ENCODE measurements at regions not wholly inside any gene's neighbourhood (a gene's known extent, or its start where the extent isn't known, plus 50 kb on each side); places are given as distances from the start of the nearest gene placed in this dataset.

DNA sequence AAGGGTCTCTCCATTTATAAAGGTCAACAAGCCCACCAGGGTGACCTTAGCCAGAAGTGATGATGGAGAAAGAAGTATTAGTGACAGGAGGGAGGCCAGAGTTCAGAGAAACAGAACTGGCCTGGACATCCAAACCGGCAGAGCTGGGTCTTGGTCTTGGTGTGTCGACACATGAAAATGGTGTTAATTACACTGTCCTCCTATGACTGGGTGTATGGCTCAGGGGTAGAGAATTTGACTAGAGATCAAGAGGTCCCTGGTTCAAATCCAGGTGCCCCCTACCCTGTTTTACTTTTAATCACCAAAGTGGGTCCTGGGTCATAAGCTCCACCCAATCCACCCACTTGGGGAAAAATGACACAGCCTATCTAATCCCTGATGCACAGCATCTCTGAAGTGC, 110.6 kb upstream of the ZNF746 start:
- Mint-ChIP-seq H3K4me1 (peaks cover 12% of the 10 kb centered on the region), H3K4me3 (no peak overlapping the region), H3K36me3 (peaks cover 70 to 88% of the 10 kb centered on the region in 2 donors), H3K27ac (peak overlapping the region in 1 of 7 donors; percentile 67), H3K27me3 (ENCODE audit: low read depth in 3 of 3) (no peaks in the 10 kb centered on the region), H3K9me3 (no peaks in the 10 kb centered on the region)
- no peaks in the 10 kb centered on the region for H3K79me2 ChIP-seq (ENCODE audit: insufficient read depth, low read length)
- H3K9ac ChIP-seq (ENCODE audit: insufficient read depth, low read length, poor library complexity, severe bottlenecking), result no peak overlapping the region
- intact Hi-C loops (cut with micrococcal nuclease), result no loop called here
- TF ChIP-seq, protein P1, sequence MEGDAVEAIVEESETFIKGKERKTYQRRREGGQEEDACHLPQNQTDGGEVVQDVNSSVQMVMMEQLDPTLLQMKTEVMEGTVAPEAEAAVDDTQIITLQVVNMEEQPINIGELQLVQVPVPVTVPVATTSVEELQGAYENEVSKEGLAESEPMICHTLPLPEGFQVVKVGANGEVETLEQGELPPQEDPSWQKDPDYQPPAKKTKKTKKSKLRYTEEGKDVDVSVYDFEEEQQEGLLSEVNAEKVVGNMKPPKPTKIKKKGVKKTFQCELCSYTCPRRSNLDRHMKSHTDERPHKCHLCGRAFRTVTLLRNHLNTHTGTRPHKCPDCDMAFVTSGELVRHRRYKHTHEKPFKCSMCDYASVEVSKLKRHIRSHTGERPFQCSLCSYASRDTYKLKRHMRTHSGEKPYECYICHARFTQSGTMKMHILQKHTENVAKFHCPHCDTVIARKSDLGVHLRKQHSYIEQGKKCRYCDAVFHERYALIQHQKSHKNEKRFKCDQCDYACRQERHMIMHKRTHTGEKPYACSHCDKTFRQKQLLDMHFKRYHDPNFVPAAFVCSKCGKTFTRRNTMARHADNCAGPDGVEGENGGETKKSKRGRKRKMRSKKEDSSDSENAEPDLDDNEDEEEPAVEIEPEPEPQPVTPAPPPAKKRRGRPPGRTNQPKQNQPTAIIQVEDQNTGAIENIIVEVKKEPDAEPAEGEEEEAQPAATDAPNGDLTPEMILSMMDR (IDR thresholded peaks at IDR 0.05), result no peak
- no peaks in the 10 kb centered on the region for H3K9me3 ChIP-seq (replicated peaks in 1 of 2; ENCODE audit: control insufficient read depth in 1 of 2, insufficient read depth in 1 of 2, low read length in 2 of 2)
- H3K27ac ChIP-seq (ENCODE audit: low read depth in 1 of 2, low read length in 2 of 2), result no peak overlapping the region
- H3K4me2 ChIP-seq (replicated peaks; ENCODE audit: extremely low read depth, low read length, poor library complexity, severe bottlenecking), result no peak overlapping the region
- H3K4me3 ChIP-seq (replicated peaks in 1 of 3; ENCODE audit: low read depth in 2 of 3, low read length in 3 of 3), result no peak overlapping the region
- H3K4me1 ChIP-seq (ENCODE audit: control insufficient read depth in 1 of 2, insufficient read depth in 2 of 2, low read length in 2 of 2), result no peaks in the 10 kb centered on the region
- H3K36me3 ChIP-seq (replicated peaks in 1 of 2; ENCODE audit: control insufficient read depth in 1 of 2, insufficient read depth in 2 of 2, low read length in 2 of 2), result peaks cover 48 to 92% of the 10 kb centered on the region in 2 donors
- H4K20me1 ChIP-seq (ENCODE audit: insufficient read depth, low read length), result peaks cover 15% of the 10 kb centered on the region
- no peak overlapping the region for H2AFZ ChIP-seq (ENCODE audit: insufficient read depth, low read depth, low read length, poor library complexity, severe bottlenecking)
- 92% methylated on average over 2 of the region's 2 CpGs for WGBS (ENCODE audit: insufficient coverage)
- no peaks in the 10 kb centered on the region for H3K27me3 ChIP-seq (ENCODE audit: control insufficient read depth in 2 of 2, insufficient read depth in 2 of 2, low read length in 2 of 2)
- DNase-seq, result no peak

DNA sequence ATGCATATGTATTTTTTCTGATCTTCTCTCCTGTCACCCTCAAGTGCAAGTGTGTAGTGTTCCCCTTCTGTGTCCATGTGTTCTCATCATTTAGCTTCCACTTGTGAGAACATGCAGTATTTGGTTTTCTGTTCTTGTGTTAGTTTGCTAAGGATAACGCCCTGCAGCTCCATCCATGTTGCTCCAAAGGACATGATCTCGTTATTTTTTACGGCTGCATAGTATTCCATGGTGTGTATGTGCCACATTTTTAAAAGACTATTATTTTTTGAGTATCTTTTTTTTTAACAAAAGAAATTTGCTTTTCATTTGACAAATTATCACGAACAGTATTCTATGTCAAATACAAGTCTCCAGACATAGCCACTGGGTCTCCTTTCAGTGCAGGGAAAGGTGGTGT, 110.1 kb upstream of the ZNF746 start:
- Histone ChIP-seq H3K4me2 (replicated peaks; ENCODE audit: extremely low read depth, low read length, poor library complexity, severe bottlenecking) (no peak overlapping the region), H3K9ac (ENCODE audit: insufficient read depth, low read length, poor library complexity, severe bottlenecking) (no peak overlapping the region), H2AFZ (ENCODE audit: insufficient read depth, low read depth, low read length, poor library complexity, severe bottlenecking) (no peak overlapping the region), H3K9me3 (replicated peaks in 1 of 2; ENCODE audit: control insufficient read depth in 1 of 2, insufficient read depth in 1 of 2, low read length in 2 of 2) (no peaks in the 10 kb centered on the region), H3K4me3 (replicated peaks in 1 of 3; ENCODE audit: low read depth in 2 of 3, low read length in 3 of 3) (no peak overlapping the region), H3K79me2 (ENCODE audit: insufficient read depth, low read length) (no peaks in the 10 kb centered on the region), H3K4me1 (ENCODE audit: control insufficient read depth in 1 of 2, insufficient read depth in 2 of 2, low read length in 2 of 2) (no peaks in the 10 kb centered on the region), H3K36me3 (replicated peaks in 1 of 2; ENCODE audit: control insufficient read depth in 1 of 2, insufficient read depth in 2 of 2, low read length in 2 of 2) (peaks cover 48 to 92% of the 10 kb centered on the region in 2 donors), H3K27me3 (ENCODE audit: control insufficient read depth in 2 of 2, insufficient read depth in 2 of 2, low read length in 2 of 2) (no peaks in the 10 kb centered on the region), H3K27ac (ENCODE audit: low read depth in 1 of 2, low read length in 2 of 2) (no peak overlapping the region), H4K20me1 (ENCODE audit: insufficient read depth, low read length) (peaks cover 15% of the 10 kb centered on the region)
- peaks cover 69 to 86% of the 10 kb centered on the region in 2 donors for H3K36me3 Mint-ChIP-seq
- WGBS (ENCODE audit: insufficient coverage), result no CpG with 5 or more reads among the region's 4 CpGs
- H3K27me3 Mint-ChIP-seq (ENCODE audit: low read depth in 3 of 3), result no peaks in the 10 kb centered on the region
- H3K27ac Mint-ChIP-seq, result no peak overlapping the region
- no peak for DNase-seq
- peaks cover 12% of the 10 kb centered on the region for H3K4me1 Mint-ChIP-seq
- intact Hi-C loops (cut with micrococcal nuclease), result no loop called here
- TF ChIP-seq, protein P1 (IDR thresholded peaks at IDR 0.05), result no peak
- no peaks in the 10 kb centered on the region for H3K9me3 Mint-ChIP-seq
- H3K4me3 Mint-ChIP-seq, result no peak overlapping the region

Measured in CD14-positive monocyte (primary cell).